HepG2 (cell line): ENCODE measurements at regions not wholly inside any gene's neighbourhood (a gene's known extent, or its start where the extent isn't known, plus 50 kb on each side); places are given as distances from the start of the nearest gene placed in this dataset.
"Not testable (repeated sequence)": the region's sequence is repeated elsewhere in the genome, so short reads cannot be mapped to it uniquely, and the experiment has no call there.

Experiments used
- ATAC-seq: fragments of 200-7000 bp; cut with Tn5 transposase; 3 replicates; pipeline ENCODE4 v1.9.1; 2020; ENCODE audit warnings: mild to moderate bottlenecking, moderate library complexity
- BruUV-seq: library from RNA; stranded (reverse); fragments of 400-500 nt; replicated peaks from 2 replicates; lab custom pipeline; 2021; lab: Mats Ljungman, UMichigan
- CTCF ChIA-PET: fragments of 300-600 bp; formaldehyde crosslinking; extraction: SDS; loops from one replicate; lab custom pipeline; 2021; ENCODE audit warnings: low total read pairs, inconsistent platforms, low intra/inter-chr PET ratio; lab: Yijun Ruan, JAX
- POLR2A ChIA-PET: fragments of 350-600 bp; sonication (Branson Sonifier 250); formaldehyde crosslinking; loops from one replicate; lab custom pipeline; 2020; ENCODE audit warnings: antibody characterized with exemption, inconsistent platforms; lab: Yijun Ruan, JAX
- DNase-seq: peaks from one replicate; pipeline ENCODE4 v3.0.0-alpha.2; 2015; ENCODE audit warnings: low spot score
- FAIRE-seq: peaks from 3 replicates; lab custom pipeline; 2011; peaks lifted over from hg19 to GRCh38; lab: Jason Lieb, UNC
- H2AFZ ChIP-seq: one replicate; pipeline ENCODE4 v1.6.1; 2011; ENCODE audit warnings: low read length, inconsistent platforms
- H3K27ac ChIP-seq: fragments of 300-600 bp; 3 replicates; pipeline ENCODE4 v1.8.0; 2011; ENCODE audit warnings: mixed run types, mild to moderate bottlenecking, mixed read lengths, low read length, inconsistent platforms; ENCODE audit not compliant: insufficient read depth; ENCODE audit errors: extremely low read length
- H3K27me3 ChIP-seq, 2 experiments: fragments of 200-600 bp in 1 of 2; 2 replicates in 1 of 2; 3 replicates in 1 of 2; pipeline versions ENCODE4 v1.6.0 to v1.8.0; 2011; ENCODE audit warnings: low read length in 2 of 2, mild to moderate bottlenecking in 2 of 2, moderate library complexity in 2 of 2, inconsistent platforms in 1 of 2; ENCODE audit not compliant: insufficient read depth in 2 of 2, control insufficient read depth in 1 of 2
- H3K36me3 ChIP-seq, 2 experiments: fragments of 200-600 bp in 1 of 2; replicated peaks in 1 of 2; 2 replicates in 1 of 2; 3 replicates in 1 of 2; pipeline versions ENCODE4 v1.5.1 to v1.8.0; 2011; ENCODE audit warnings: low read length in 2 of 2, inconsistent platforms in 1 of 2; ENCODE audit not compliant: insufficient read depth in 2 of 2, control insufficient read depth in 1 of 2
- H3K4me1 ChIP-seq: 2 replicates; pipeline ENCODE4 v1.5.1; 2012; ENCODE audit warnings: low read length, inconsistent platforms; ENCODE audit not compliant: insufficient read depth
- H3K4me2 ChIP-seq: 2 replicates; pipeline ENCODE4 v1.6.0; 2011; ENCODE audit warnings: low read depth, low read length, inconsistent platforms
- H3K4me3 ChIP-seq, 3 experiments: fragments of 200-600 bp in 1 of 3; sonication (generic), shearing (Covaris generic) in 1 of 3; replicated peaks in 1 of 3; 2 replicates each; pipeline ENCODE4 v1.5.1; 2011 to 2016; ENCODE audit warnings: low read length in 3 of 3, inconsistent platforms in 2 of 3, low read depth in 2 of 3, mild to moderate bottlenecking in 2 of 3, control low read depth in 1 of 3, mixed read lengths in 1 of 3; ENCODE audit not compliant: insufficient read depth in 1 of 3
- H3K79me2 ChIP-seq: one replicate; pipeline ENCODE4 v1.6.1; 2011; ENCODE audit warnings: low read length, inconsistent platforms; ENCODE audit not compliant: insufficient read depth
- H3K9ac ChIP-seq: 2 replicates; pipeline ENCODE4 v1.6.0; 2011; ENCODE audit warnings: mild to moderate bottlenecking, low read depth, low read length, inconsistent platforms; ENCODE audit not compliant: insufficient read depth
- H3K9me3 ChIP-seq: 2 replicates; pipeline ENCODE4 v1.5.1; 2012; ENCODE audit warnings: mild to moderate bottlenecking, low read length
- H4K20me1 ChIP-seq: 2 replicates; pipeline ENCODE4 v1.6.0; 2011; ENCODE audit warnings: inconsistent platforms, mild to moderate bottlenecking, low read length, moderate library complexity; ENCODE audit not compliant: insufficient read depth
- WGBS: methylation state at CpG from one replicate; pipeline ENCODE4 v1.1.6; 2017; ENCODE audit warnings: low lambda C conversion rate; 5-methylcytosine and 5-hydroxymethylcytosine counted together
- in situ Hi-C: cut with HindIII; loops from 2 replicates; pipeline ENCODE4 v1.10.0; 2017; ENCODE audit warnings: low pct_unique_long_range_greater_than_20kb; ENCODE audit not compliant: extremely low pct_ligation_motif_present
- intact Hi-C: fragments of 100-400 bp; cut with micrococcal nuclease; formaldehyde crosslinking; loops from one replicate; pipeline ENCODE4 v1.10.0; 2022; ENCODE audit not compliant: unreplicated experiment

DNA sequence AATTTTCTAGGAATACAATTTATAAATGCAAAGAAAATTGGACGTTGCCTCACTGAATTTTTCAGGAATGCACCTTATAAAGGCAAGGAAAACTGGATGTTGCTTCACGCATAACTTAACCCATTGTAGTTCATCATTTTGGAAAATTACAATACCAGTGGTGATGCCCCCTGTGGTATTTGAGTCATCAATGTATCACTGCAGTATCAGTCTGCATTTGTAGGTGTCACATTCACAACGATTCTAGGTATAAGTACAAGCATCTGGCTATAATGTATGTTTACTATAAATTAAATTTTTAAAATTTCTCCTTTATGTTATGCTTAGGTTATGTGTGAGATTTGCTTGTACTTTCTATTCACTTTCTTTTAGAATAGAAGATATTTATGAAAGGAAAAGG lies 55.9 kb upstream of the KIF2A start:
- H2AFZ ChIP-seq, ATAC-seq, H3K4me2 ChIP-seq, FAIRE-seq, H3K27ac ChIP-seq, H3K36me3 ChIP-seq, H3K27me3 ChIP-seq, H3K4me3 ChIP-seq, POLR2A ChIA-PET, H3K79me2 ChIP-seq, H4K20me1 ChIP-seq, H3K9ac ChIP-seq, H3K4me1 ChIP-seq, in situ Hi-C loops, BruUV-seq, DNase-seq, CTCF ChIA-PET, intact Hi-C loops, H3K9me3 ChIP-seq: not testable (repeated sequence)
- 33% methylated on average over 3 of the region's 3 CpGs for WGBS

GRCh38 chr5:62250919-62251318 lies 55.1 kb upstream of the KIF2A start:
- FAIRE-seq, H4K20me1 ChIP-seq, DNase-seq, H3K79me2 ChIP-seq, H3K27ac ChIP-seq, H3K4me2 ChIP-seq, ATAC-seq, H3K9me3 ChIP-seq, intact Hi-C loops, H3K36me3 ChIP-seq, H3K27me3 ChIP-seq, BruUV-seq, in situ Hi-C loops, H3K4me3 ChIP-seq, H2AFZ ChIP-seq, POLR2A ChIA-PET, CTCF ChIA-PET, H3K4me1 ChIP-seq, H3K9ac ChIP-seq: not testable (repeated sequence)
- 40% methylated on average over 4 of the region's 4 CpGs for WGBS

DNA sequence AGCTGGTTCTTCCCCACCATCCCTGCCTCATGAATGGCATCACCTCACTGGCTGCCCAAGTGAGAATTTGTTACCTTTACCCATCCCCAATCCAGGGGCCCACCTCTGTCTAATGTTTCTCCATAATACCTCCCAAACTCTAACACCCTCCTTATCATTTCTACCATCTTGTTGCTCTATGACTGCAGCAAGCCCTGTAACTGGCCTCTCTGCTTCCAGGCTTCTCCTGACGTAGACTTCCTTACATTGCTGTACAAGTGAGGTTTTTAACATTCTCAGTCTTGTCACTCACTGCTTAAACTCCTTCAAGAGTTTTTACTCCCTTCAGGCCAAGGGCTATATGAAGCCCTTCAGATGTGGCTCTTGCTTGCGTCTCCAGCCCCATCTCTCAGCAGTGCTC lies 53.5 kb upstream of the KIF2A start:
- H4K20me1 ChIP-seq, H3K27ac ChIP-seq, H3K9me3 ChIP-seq, BruUV-seq, intact Hi-C loops, ATAC-seq, H3K9ac ChIP-seq, H3K36me3 ChIP-seq, H3K4me3 ChIP-seq, H3K79me2 ChIP-seq, FAIRE-seq, H3K27me3 ChIP-seq, in situ Hi-C loops, H2AFZ ChIP-seq, POLR2A ChIA-PET, DNase-seq, CTCF ChIA-PET, H3K4me1 ChIP-seq, H3K4me2 ChIP-seq: not testable (repeated sequence)
- WGBS = 48% methylated on average over 2 of the region's 2 CpGs

DNA sequence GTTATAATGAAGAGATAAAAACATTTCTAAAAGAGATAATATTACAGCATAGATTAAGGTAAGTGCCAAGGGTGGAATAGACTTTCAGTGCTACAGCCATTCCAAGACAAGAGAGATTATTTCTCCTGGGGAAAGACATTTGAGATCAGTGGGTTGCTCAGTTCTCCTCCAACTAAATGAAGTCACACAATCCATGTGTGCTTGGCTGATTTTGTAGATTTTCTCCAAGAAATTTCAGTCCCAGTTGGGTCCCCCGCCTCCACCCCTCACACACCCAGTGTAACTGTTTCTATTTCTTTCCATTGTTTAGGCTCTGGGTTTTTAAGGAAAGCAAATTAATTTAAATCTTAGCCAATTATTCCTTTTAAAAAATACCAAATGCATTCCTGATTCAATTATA lies 50.5 kb upstream of the KIF2A start:
- H4K20me1 ChIP-seq, H3K79me2 ChIP-seq, H3K4me3 ChIP-seq, H3K27me3 ChIP-seq, H3K27ac ChIP-seq, H3K9ac ChIP-seq, FAIRE-seq, BruUV-seq, POLR2A ChIA-PET, ATAC-seq, CTCF ChIA-PET, DNase-seq, in situ Hi-C loops, H2AFZ ChIP-seq, H3K4me1 ChIP-seq, H3K9me3 ChIP-seq, H3K36me3 ChIP-seq, intact Hi-C loops, H3K4me2 ChIP-seq: not testable (repeated sequence)
- WGBS = 14% methylated on average over 1 of the region's 1 CpG
